ENCODE measurements at regions not wholly inside any gene's neighbourhood (a gene's known extent, or its start where the extent isn't known, plus 50 kb on each side); places are given as distances from the start of the nearest gene placed in this dataset.
A peak's percentile ranks its signal among the peaks of the same experiment; 100 is the strongest.

GRCh38 chr12:89862511-89863445 is 154.1 kb upstream of the ATP2B1 start:
- Histone ChIP-seq H3K9me1 (replicated peaks; ENCODE audit: control insufficient read depth, extremely low read depth, insufficient read depth, low read length) (no peaks in the 10 kb centered on the region), H3K4me3 (replicated peaks in 1 of 3; ENCODE audit: insufficient read depth in 1 of 3, low read depth in 1 of 3, low read length in 3 of 3) (no peak overlapping the region), H3K4me2 (ENCODE audit: insufficient read depth, low read length) (peak overlapping the region; percentile 59), H3K9ac (replicated peaks; ENCODE audit: extremely low read depth, insufficient read depth, low read length) (peak overlapping the region; percentile 48), H3K9me3 (replicated peaks; ENCODE audit: control insufficient read depth, insufficient read depth, low read length) (no peaks in the 10 kb centered on the region), H3K27ac (ENCODE audit: insufficient read depth, low read depth, low read length) (peak overlapping the region; percentile 40), H3K27me3 (ENCODE audit: control insufficient read depth in 2 of 2, insufficient read depth in 2 of 2, low read length in 2 of 2) (no peaks in the 10 kb centered on the region), H2AFZ (ENCODE audit: low read depth, low read length) (peak overlapping the region; percentile 92), H4K20me1 (replicated peaks; ENCODE audit: control insufficient read depth, extremely low read depth, insufficient read depth, low read length) (no peaks in the 10 kb centered on the region), H3K4me1 (ENCODE audit: control insufficient read depth, extremely low read depth, insufficient read depth, low read length) (peaks cover 18% of the 10 kb centered on the region), H3K36me3 (ENCODE audit: control insufficient read depth in 2 of 2, extremely low read depth in 1 of 2, insufficient read depth in 2 of 2, low read length in 2 of 2) (no peaks in the 10 kb centered on the region), H3K79me2 (ENCODE audit: control insufficient read depth, insufficient read depth, low read length) (no peaks in the 10 kb centered on the region)
- DNase-seq (ENCODE audit: low read depth, low spot score) (peak; percentile 61), FAIRE-seq (peak; percentile 83)
- intact Hi-C loops (cut with micrococcal nuclease) (loop anchor here (2.0 to 10.0 kb wide), 3 partner anchors 86 to 392 kb away; no protein-coding TSS in a partner anchor), dilution Hi-C loops (cut with MboI; ENCODE audit: extremely low pct_ligation_motif_present, low sequenced_read_pairs) (no loop called here)
- BruUV-seq (replicated peaks): no TSS peak
- CTCF ChIA-PET: no interaction called here
- POLR2A ChIA-PET: no interaction called here
- TF ChIP-seq POLR2AphosphoS5 (IDR thresholded peaks at IDR 0.05; ENCODE audit: insufficient read depth, low read depth, low read length) (no peak), CTCF (IDR thresholded peaks at IDR 0.05; ENCODE audit: extremely low read depth in 1 of 2, insufficient read depth in 1 of 2, low read depth in 1 of 2, low read length in 2 of 2) (no peak), POLR2A (IDR thresholded peaks at IDR 0.05; ENCODE audit: low read depth, low read length) (no peak), GATA2 (IDR thresholded peaks at IDR 0.05; ENCODE audit: insufficient read depth, insufficient read length, low read depth, low read length) (no peak), FOS (IDR thresholded peaks at IDR 0.05; ENCODE audit: borderline replicate concordance, insufficient read depth, low read length) (no peak), JUN (IDR thresholded peaks at IDR 0.05; ENCODE audit: borderline replicate concordance, insufficient read depth, insufficient read length, low read depth) (no peak), EZH2 (IDR thresholded peaks at IDR 0.05; ENCODE audit: borderline replicate concordance, low read depth, low read length, severe bottlenecking) (no peak), MAX (IDR thresholded peaks at IDR 0.05; ENCODE audit: insufficient read depth, insufficient read length) (no peak), MYC (IDR thresholded peaks at IDR 0.05; ENCODE audit: low read depth, low read length) (no peak)
